Mesodermal cell (in vitro differentiated cells): ENCODE measurements at regions not wholly inside any gene's neighbourhood (a gene's known extent, or its start where the extent isn't known, plus 50 kb on each side); places are given as distances from the start of the nearest gene placed in this dataset.
A peak's percentile ranks its signal among the peaks of the same experiment; 100 is the strongest.

ENCODE experiments used
- H3K27ac ChIP-seq: 2 replicates; pipeline ENCODE4 v1.7.0; 2013; ENCODE audit warnings: mild to moderate bottlenecking, low read depth, low read length, moderate library complexity; ENCODE audit not compliant: severe bottlenecking
- H3K36me3 ChIP-seq: 2 replicates; pipeline ENCODE4 v1.7.1; 2013; ENCODE audit warnings: mild to moderate bottlenecking, low read length, moderate library complexity; ENCODE audit not compliant: control insufficient read depth, insufficient read depth
- H3K4me1 ChIP-seq: one replicate; pipeline ENCODE4 v1.7.1; 2013; ENCODE audit warnings: mild to moderate bottlenecking, low read length; ENCODE audit not compliant: insufficient read depth, control insufficient read depth, poor library complexity, severe bottlenecking
- H3K4me3 ChIP-seq: 2 replicates; pipeline ENCODE4 v1.7.0; 2013; ENCODE audit warnings: low read length, control low read depth, mild to moderate bottlenecking; ENCODE audit not compliant: insufficient read depth, poor library complexity, severe bottlenecking; ENCODE audit errors: extremely low read depth
- H3K9me3 ChIP-seq: 2 replicates; pipeline ENCODE4 v1.7.1; 2013; ENCODE audit warnings: mild to moderate bottlenecking, low read length, moderate library complexity; ENCODE audit not compliant: control insufficient read depth
- WGBS, 2 experiments: methylation state at CpG; one replicate each; pipeline ENCODE4 v1.1.5; 2013; ENCODE audit warnings: missing lambda C conversion rate in 2 of 2; ENCODE audit not compliant: insufficient coverage in 2 of 2; 5-methylcytosine and 5-hydroxymethylcytosine counted together

- 71 to 80% methylated on average over 1 of the region's 1 CpG for WGBS, 2 experiments
- peaks cover 10% of the 10 kb centered on the region for H3K4me1 ChIP-seq
- no peak overlapping the region for H3K4me3 ChIP-seq
- no peaks in the 10 kb centered on the region for H3K36me3 ChIP-seq
- H3K27ac ChIP-seq, result no peak overlapping the region
- no peaks in the 10 kb centered on the region for H3K9me3 ChIP-seq
Observed at GRCh38 chr4:156329779-156330178, 376.1 kb upstream of the CTSO start.

GRCh38 chr4:156328882-156329281 lies 375.2 kb upstream of the CTSO start:
- Histone ChIP-seq H3K4me3 (no peak overlapping the region), H3K4me1 (peaks cover 12% of the 10 kb centered on the region), H3K36me3 (no peaks in the 10 kb centered on the region), H3K27ac (no peak overlapping the region), H3K9me3 (no peaks in the 10 kb centered on the region)
- 100% methylated on average over 1 of the region's 3 CpGs; no CpG with 5 or more reads in 1 of the 2 experiments for WGBS, 2 experiments

- H3K9me3 ChIP-seq, result no peaks in the 10 kb centered on the region
- H3K36me3 ChIP-seq, result no peaks in the 10 kb centered on the region
- no peak overlapping the region for H3K4me3 ChIP-seq
- WGBS, 2 experiments, result 90 to 97% methylated on average over 2 to 3 of the region's 4 CpGs
- H3K27ac ChIP-seq, result no peak overlapping the region
- peaks cover 19% of the 10 kb centered on the region for H3K4me1 ChIP-seq
Observed at GRCh38 chr4:156326246-156326645, 372.6 kb upstream of the CTSO start.

- Histone ChIP-seq H3K27ac (peak overlapping the region; percentile 73), H3K36me3 (no peaks in the 10 kb centered on the region), H3K9me3 (peaks cover 4% of the 10 kb centered on the region), H3K4me1 (peaks cover 14% of the 10 kb centered on the region), H3K4me3 (no peak overlapping the region)
Observed at GRCh38 chr4:156322592-156322991, 368.9 kb upstream of the CTSO start.

GRCh38 chr4:156321203-156321602 lies 367.5 kb upstream of the CTSO start:
- 93 to 100% methylated on average over 1 of the region's 2 CpGs for WGBS, 2 experiments
- Histone ChIP-seq H3K36me3 (no peaks in the 10 kb centered on the region), H3K4me1 (peaks cover 14% of the 10 kb centered on the region), H3K27ac (no peak overlapping the region), H3K9me3 (peaks cover 6% of the 10 kb centered on the region), H3K4me3 (no peak overlapping the region)

- no CpG with 5 or more reads among the region's 2 CpGs for WGBS, 2 experiments
Observed at GRCh38 chr4:156313497-156313896, 359.8 kb upstream of the CTSO start.

GRCh38 chr4:156312261-156312847 lies 358.7 kb upstream of the CTSO start:
- no peaks in the 10 kb centered on the region for H3K9me3 ChIP-seq
- H3K27ac ChIP-seq, result no peak overlapping the region
- no peaks in the 10 kb centered on the region for H3K36me3 ChIP-seq
- H3K4me1 ChIP-seq, result no peaks in the 10 kb centered on the region
- H3K4me3 ChIP-seq, result no peak overlapping the region
- 100% methylated on average over 2 of the region's 3 CpGs; no CpG with 5 or more reads in 1 of the 2 experiments for WGBS, 2 experiments

More at GRCh38 chr4:156313497-156313896, 359.8 kb upstream of the CTSO start:
- H3K27ac ChIP-seq, result no peak overlapping the region
- no peaks in the 10 kb centered on the region for H3K36me3 ChIP-seq
- peaks cover 6% of the 10 kb centered on the region for H3K9me3 ChIP-seq
- H3K4me3 ChIP-seq, result no peak overlapping the region
- H3K4me1 ChIP-seq, result no peaks in the 10 kb centered on the region

GRCh38 chr4:156309031-156309430 lies 355.4 kb upstream of the CTSO start:
- no peak overlapping the region for H3K27ac ChIP-seq
- H3K4me3 ChIP-seq, result no peak overlapping the region
- H3K36me3 ChIP-seq, result no peaks in the 10 kb centered on the region
- H3K9me3 ChIP-seq, result no peaks in the 10 kb centered on the region
- no peaks in the 10 kb centered on the region for H3K4me1 ChIP-seq

GRCh38 chr4:156303708-156304107 lies 350.0 kb upstream of the CTSO start:
- H3K4me3 ChIP-seq, result no peak overlapping the region
- H3K4me1 ChIP-seq, result no peaks in the 10 kb centered on the region
- no peaks in the 10 kb centered on the region for H3K36me3 ChIP-seq
- no peaks in the 10 kb centered on the region for H3K9me3 ChIP-seq
- H3K27ac ChIP-seq, result no peak overlapping the region
- 88% methylated on average over 1 of the region's 2 CpGs; no CpG with 5 or more reads in 1 of the 2 experiments for WGBS, 2 experiments

- H3K9me3 ChIP-seq, result no peaks in the 10 kb centered on the region
- H3K27ac ChIP-seq, result peak overlapping the region; percentile 65
- no peaks in the 10 kb centered on the region for H3K36me3 ChIP-seq
Observed at GRCh38 chr4:156298230-156298629, 344.6 kb upstream of the CTSO start.

GRCh38 chr4:156295676-156296195 lies 342.1 kb upstream of the CTSO start:
- WGBS, 2 experiments, result no CpG with 5 or more reads among the region's 1 CpG
- H3K9me3 ChIP-seq, result no peaks in the 10 kb centered on the region
- no peaks in the 10 kb centered on the region for H3K36me3 ChIP-seq
- no peak overlapping the region for H3K27ac ChIP-seq
- H3K4me1 ChIP-seq, result peaks cover 13% of the 10 kb centered on the region
- no peak overlapping the region for H3K4me3 ChIP-seq

More at GRCh38 chr4:156298230-156298629, 344.6 kb upstream of the CTSO start:
- Histone ChIP-seq H3K4me3 (no peak overlapping the region), H3K4me1 (peaks cover 6% of the 10 kb centered on the region)
